ENCODE measurements at regions not wholly inside any gene's neighbourhood (a gene's known extent, or its start where the extent isn't known, plus 50 kb on each side); places are given as distances from the start of the nearest gene placed in this dataset.
"Not testable (repeated sequence)": the region's sequence is repeated elsewhere in the genome, so short reads cannot be mapped to it uniquely, and the experiment has no call there.

DNA sequence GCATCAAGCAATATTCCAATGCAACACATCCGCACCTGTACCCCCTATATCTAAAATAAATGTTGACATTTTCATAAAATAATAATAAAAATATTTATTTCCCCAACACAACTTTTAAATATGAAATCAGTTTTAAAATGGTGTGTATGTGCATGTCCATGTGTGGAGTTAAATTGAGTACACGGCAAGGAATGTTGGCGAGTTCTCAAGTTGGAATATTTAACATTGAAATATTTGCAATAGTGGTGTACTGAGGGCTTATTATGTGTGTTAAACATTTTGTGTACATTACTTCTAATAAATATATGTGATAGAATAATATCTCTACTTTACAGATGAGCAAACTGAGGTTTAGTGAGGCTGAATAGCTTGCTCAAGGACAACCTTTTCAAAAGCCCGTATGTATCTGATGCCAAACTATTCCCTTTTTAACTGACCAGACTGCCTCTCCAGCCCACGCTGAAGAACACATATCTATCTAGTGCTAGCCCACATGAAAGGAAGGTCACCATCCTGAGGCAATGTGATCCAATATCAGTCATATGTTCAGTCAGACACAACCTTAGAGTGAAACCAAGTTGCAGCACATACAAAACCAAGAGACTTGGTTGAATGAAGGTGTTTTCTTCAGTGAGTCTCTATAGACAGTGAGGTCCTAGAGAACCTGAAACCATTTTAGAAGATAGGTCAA, 192.2 kb upstream of the CDH11 start:
- DNase-seq, result no peak

DNA sequence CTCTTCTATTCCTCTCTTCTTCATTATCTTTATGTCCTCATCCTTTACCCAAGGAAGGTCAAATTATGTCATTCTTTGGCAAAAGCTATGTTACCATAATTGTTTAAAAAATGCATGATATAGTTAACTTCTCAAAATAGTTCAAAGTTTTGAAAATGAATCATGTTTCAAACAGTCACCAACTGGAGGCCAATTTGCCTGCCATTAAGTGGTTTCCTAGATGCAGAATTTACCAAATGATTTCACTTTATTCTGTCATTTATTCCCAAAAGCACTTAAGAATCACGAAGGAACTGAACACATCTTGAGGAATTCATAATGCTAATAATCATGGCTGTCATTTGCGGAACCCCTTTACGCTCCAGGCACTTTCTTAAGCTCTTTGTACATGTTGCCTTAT, 190.9 kb upstream of the CDH11 start:
- DNase-seq, result no peak

DNA sequence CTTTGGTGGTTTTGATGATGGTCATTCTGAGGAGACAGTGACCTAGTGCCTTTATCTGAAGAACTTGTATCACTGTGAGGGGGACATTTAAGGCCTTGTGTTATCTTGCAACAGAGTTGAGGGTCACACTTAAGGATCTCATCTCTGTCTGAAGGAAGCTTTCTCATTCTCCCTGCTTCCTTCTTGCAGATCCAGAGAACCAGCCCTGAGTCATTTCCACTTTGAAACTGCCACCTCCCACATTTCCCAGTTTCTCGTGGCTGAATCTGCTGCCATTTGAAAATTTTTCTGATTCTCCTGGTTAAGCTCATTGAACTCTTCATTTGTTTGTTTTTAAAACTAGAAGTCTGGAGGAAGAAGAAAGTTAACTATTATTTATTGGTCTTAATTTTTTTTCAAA, 190.2 kb upstream of the CDH11 start:
- DNase-seq, result no peak

DNA sequence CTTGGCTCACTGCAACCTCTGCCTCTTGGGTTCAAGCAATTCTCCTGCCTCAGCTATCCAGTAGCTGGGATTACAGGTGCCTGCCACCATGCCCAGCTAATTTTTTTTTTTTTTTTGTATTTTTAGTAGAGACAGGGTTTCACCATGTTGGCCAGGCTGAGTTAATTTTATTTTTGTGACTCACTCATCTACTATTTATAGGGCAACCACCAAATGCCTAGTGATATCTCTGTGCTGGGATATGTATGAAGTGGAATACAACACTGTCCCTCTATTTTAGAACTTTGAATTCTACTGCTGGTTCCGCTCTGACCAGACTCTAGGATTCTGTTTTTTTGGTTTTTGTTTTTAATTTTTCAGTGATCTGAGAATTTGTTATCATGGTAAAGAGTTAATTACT, 188.6 kb upstream of the CDH11 start:
- not testable (repeated sequence) for DNase-seq

DNA sequence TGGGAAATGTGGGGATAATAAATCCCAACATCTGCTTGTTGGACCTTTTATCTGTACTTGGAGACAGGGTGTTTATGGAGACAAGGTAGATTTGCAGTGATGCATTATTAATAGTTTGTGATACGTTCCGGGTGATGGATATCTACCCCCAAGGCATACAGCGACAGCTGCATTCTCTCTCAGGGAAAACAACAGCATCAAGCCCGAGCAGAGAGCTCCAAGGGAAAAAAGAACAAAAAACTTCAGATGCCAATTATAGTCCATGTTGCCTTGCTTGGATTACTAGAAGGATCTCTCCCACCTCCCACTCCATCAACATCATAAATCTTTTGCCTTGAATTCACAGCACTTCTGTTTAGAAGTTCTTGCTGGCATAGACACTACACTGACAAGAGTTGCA, 187.5 kb upstream of the CDH11 start:
- no peak for DNase-seq

DNA sequence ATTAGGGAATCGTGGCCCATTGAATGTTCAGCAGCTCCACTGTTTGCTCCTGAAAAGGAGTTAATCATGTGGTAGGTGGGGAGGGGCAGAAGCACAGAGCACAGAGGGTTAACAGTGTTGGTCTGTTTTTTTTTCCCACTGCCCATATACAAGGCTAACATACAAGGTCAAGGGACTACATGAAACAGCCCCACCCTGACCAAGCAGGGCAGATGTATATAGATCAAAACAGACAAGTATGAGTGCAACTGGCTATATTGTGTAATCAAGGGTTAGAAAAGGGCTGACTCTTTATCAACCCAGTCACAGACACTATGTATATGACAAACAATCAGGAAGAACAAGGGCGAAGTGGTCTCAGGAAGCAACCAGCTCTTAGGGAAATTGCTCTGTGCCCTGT, 186.6 kb upstream of the CDH11 start:
- no peak for DNase-seq

DNA sequence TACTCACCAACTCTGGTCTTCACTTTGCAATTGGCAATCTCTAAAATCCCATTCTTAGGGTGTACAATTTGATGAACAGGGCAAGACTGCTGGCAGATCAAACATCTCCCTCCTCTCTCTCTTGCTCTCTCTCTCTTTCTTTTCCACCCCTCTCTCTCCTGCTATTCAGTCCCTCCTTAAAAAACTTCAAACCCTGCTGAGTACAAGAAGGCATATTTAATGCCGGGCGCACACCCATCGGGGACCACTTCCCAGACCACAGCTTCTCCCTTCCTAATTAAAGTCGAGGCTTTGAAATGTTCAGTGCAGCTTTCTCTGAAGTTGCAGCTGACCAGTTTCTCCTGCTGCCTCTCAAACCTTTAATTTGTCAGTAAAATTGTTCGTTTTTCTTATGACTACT, 185.4 kb upstream of the CDH11 start:
- no peak for DNase-seq

DNA sequence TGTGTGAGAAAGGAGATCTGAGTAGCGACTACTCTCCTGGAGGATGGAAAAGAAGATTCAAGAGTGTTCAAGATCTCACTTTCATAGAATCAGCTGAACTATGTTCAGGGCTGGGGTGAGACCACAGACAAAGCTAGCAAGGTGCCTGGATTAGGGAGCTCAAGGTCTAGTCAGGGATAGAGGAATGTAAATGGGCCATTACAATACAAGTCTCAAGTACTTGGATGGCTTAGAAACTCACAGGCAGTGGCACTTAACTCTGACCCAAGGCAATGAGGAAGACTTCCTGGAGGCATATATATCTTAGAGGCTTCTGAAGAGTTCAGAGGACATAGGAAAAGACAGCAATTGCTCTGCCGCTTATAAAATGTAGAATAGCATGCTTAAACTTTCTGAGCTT, 184.9 kb upstream of the CDH11 start:
- DNase-seq, result no peak

DNA sequence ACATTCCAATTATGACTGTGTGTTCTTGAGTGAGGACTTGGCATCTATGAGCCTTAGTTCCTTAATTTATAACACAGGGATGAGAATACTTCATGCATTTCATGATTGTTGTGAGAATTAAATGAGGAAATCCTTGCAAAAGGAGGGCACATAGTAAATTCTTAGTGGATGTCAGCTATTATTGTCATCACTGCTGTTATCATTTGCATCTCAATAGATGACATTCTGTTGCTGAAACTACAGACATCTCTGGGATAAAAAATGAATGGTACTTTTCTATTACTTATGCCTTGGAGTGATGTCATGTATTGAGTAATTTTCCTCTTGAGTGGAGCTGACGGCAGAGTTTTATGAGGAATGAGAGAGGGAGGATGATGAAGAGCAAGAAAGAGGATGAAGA, 184.4 kb upstream of the CDH11 start:
- no peak for DNase-seq

DNA sequence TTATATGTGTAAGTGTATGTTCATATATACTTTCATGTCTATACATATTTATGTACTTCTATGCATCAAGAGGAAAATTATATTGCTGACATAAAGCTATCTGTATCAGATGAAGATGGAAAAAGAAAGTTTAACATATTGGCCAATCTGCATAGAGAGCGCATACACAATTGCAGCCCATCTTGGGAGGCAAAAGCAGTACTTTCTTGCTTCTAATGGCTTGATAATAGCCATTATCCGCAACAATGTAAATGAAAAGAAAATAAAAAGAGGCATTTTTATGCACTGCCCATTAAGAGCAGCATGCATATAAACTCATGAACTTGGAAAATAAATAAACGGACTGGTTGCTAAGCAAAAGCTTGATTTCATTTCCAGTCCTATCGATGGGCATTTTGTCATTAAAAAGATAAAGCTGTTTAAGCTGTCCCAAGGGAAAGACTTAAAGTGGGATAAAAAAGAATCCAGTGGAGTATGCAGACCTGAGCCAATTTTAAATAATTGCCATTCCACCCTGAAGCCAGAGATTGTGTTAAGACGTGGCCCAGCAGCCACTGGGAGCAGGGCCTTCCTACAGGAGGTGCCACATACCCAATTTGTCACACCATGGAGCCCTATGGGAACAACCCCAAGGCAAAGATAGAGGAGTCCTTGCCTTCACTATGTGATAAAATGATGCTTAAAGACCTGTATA, 183.6 kb upstream of the CDH11 start:
- DNase-seq, result no peak

DNA sequence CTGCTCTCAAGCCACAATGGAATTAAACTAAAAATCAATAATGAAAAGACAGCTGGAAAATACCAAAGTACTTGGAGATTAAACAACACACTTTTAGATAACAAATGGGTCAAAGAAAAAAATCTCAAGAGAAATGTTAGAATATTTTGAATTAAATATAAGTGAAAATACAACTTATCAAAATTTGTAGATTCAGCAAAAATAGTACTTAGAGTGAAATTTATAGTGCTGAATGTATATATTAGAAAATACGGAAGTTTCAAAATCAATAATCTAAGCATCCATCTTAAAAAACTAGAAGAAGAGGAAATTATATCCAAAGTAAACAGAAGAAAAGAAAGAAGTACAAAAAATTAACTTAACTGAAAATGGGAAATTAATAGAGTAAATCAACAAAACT, 179.2 kb upstream of the CDH11 start:
- no peak for DNase-seq

DNA sequence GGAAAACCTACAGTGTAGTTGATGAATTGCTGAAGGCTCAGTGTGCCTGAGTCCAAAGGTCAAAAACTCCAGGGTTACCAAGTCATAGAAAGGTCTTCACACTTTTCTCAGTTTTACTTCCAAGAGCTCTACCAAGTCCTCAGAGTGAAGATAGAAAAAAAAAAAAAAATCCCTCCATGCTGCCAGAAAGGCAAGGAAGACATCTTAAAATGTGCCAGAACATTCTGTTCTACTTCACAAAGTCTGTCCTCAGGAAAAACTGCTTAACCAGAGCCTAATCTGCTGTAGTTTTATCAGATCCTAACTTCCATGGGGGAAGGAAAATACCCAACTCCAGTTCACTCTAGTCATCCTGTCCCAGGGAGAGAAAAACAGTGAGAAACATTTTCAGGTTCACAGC, 175.6 kb upstream of the CDH11 start:
- DNase-seq, result no peak

DNA sequence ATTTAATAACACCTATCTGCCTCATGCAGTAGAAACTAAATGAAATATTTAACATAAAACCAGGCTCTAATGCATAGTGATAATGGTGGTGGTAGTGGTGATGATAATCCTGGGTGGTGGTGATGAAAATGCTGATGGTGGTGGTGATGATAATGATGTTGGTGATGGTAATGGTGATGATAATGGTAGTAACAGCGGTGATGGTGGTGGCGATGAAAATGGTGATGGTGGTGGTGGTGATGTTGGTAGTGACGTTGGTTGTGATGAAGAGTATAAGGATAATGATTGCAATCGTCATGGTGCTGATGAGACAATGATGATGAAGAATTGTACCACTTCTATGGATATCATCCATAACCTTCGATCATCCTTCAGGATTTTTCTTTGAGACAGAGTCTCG, 173.7 kb upstream of the CDH11 start:
- no peak for DNase-seq

DNA sequence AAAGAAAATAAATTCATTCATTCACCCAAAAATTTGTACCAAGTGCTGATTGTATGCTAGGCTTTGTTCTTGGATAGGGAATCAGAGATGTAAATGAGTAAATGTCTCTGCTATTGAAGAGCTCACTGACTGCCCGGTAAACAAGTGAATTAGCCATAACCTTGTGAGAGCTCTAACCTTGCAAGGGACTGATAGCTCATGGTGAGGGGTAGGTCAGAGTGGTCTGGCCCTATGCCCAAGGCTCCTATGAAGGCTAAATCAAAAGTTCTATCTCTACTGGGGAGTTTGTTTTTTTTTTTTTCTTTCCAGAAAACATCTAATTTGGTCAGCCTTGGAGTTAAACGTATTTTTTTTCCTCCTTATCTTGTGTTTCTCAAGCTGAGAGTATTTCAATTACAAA, 172.8 kb upstream of the CDH11 start:
- no peak for DNase-seq

DNA sequence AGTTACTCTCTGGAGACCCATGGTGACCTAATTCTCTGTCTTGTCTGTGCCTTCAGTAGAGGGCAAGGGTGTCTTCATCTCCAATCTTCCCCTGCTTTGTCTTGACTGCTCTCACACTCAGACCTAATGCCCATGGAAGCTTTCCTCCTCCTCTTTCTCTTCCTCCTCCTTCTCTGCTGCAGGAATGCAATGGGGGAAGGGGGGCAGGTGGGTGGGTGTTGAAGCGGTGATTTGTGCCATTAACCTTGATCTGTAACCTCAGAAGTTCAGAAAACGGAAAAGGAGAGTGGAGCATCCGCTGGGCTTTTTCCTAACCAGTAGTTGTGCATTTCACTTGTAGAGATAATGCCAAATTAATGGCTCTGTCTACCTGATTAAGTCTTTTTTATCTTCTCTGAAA, 172.3 kb upstream of the CDH11 start:
- DNase-seq, result no peak

DNA sequence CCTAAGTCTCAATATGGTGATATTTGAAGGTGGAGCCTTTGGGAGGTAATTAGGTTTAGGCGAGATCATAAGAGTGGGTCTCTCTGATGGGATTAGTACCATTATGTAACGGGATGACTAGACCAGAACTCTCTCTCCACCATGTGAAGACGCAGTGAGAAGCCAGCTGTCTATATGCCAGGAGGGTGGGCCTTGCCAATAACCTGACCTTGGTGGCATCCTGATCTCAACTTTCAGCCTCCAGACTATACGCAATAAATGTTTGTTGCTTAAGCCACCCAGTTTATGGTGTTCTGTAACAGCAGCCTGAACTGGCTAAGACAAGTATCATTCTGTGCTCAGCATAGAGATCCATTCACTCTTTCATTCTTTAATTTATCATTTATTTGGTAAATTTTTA, 167.2 kb upstream of the CDH11 start:
- DNase-seq, result no peak

DNA sequence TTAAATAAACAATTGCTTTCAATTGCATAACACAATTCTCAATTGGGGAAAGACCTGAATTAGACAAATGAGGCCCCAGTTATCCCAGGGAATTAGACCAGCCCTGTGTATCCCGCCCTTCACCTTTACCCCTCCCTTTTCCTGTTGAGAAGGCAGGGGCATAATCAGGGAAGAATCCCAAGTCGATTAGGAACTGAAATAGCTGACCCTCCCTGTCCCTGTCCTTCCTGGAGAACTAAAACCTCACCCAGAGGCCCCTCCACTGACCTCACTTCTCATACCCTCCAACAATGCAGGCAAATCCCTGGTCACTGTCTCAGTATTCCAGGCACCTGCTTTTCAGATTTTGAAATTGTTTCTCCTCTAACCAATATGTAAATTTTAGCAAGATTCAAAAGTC, 165.4 kb upstream of the CDH11 start:
- DNase-seq, result no peak

DNA sequence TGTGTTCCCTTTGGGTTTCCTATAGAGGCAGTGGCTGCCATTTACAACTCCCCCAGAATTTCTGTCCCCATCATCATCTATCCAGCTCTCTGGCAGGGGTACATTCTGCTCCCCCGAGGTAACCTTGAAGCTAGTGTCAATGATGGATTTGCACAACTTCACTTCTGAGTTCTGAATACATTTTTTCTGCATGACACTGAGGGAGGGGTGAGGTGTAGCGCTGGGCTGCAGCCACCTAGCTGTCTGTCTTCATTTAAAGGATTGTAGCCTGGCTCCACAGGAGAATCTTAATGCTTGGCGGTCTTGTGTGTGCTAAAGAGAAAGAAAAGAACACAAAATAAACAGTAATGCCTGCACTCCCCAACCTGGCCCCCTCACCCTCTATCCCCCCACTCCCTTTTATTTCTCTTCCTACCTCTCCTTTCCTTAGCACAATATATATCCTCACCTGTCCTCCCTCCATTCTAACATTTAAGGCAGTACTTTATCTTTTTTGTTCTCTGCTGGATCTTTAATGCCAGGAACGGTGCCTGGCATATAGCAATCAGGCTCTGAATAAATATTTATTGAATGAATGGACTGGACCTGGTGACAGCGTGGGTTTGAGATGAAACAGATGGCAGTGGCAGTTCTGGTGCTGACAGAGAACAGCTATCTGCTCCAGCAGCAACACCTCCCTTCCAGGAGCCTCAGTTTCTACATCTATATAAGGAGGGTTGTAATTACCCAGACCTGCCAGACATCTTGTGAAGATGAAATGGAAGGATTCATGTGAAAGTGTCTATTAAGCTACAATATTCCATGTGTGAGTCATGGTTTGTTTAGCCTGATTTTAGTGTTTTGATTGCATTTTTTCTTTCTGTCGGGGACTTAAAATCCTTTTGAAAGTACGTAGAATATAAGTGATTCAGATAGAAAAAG, 163.5 kb upstream of the CDH11 start:
- DNase-seq, result no peak

DNA sequence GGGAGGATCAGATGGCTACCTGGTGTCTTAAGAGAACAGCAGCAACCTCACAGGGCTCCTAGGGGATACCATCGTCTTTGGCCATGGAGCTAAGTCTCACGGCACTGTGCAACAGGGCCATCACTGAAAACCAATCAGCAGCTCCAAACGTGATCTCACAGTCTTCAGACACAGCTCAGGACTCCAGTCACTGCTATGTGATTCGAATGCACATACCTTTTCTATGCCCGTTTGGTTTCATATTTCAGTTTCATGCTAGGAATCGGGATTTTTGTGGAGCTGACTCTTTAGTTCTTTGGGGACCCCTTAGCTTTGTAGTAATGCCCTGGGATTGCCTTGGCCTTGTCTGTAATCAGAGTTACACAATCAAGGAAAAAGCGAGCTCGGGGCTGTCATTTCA, 162.8 kb upstream of the CDH11 start:
- DNase-seq, result no peak

DNA sequence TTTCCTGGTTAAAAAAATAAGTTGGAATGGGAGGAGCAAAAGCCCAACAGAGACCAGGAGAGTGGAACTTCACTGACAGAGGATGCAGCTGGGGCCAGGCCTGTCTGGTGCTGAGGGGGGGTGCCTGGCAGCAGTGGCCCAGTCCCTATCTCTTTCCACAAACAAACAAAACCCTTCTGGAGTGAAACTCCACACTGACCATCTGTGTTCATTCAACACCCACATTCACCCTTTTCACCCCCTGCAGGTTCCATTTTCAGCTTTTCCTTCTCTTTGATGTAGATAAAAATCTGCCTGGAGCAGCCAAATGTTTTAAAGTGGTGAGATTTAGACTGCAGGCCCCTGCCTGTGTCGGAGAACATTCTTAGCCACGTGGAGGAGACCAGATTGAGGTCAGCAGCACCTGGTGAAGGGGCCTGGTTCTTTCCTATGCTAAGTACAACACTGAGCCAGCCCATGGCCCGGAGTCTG, 161.4 kb upstream of the CDH11 start:
- no peak for DNase-seq

DNA sequence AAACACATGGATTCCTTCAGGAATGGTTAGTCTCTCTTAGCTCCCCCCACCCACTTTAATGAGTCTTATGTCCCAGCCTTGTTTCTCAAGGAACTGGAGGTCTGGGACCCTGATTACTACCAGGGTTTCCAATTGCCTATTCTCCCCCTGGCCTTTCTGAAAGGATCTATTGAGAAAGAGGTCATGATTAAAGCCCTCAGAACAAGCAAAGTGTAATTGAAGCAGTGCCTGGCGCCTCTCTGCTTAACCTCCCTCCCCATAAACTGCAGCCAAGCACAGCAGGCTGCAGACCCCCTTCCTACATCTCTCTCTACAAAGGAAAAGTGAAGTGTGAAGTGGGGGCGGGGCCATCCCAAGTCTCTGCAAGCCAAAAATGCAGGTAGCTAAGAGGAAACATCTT, 159.7 kb upstream of the CDH11 start:
- DNase-seq, result no peak

DNA sequence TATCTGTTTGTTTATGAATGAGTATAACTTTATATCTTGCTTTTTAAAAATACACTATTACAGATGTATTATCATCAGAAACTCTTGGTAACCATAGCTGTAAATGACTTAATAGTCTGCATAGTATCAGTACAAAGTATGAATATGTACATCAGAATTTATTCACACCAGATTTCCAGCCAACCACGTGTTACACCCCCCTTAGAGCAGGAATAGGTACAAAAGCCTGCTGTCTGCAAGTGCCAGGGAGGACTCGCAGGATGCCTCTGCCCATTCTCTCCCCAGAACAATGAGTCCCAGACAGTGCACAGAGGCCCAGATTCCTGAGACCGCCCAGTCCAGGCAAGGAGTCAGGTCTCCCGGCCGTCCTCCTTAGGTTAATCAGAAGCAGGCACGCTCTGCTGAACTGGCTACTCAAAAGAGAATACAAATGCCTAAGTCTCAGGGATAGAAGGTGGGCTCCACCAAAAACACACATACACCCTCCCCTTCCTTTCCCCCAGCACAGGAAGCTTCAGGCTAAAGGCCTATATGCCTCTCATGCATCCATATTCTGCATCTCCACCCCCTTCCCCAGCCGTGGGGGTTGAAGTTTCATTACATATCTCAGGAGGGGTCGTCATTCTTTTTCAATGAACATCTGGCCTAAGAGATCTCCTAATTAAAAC, 159.1 kb upstream of the CDH11 start:
- no peak for DNase-seq

DNA sequence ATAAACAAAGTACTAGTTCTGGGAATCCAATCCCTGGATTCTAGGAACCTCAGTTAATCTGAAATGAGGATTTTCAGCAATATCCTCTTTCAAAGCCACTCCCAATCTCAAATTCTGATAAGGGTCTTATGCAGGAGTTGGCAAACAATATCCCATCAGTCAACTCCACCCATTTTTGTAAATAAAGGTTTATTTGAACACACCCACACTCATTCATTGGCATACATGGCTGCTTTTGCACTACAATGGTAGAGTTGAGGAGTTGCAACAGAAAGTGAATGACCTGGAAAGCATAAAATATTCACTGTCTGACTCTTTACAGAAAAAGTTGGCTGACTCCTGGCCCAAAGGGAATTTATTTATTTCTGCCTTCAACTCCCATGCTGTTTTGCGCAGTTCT, 157.7 kb upstream of the CDH11 start:
- DNase-seq, result no peak
